Naive thymus-derived CD4-positive, alpha-beta T cell (primary cell): ENCODE measurements at regions not wholly inside any gene's neighbourhood (a gene's known extent, or its start where the extent isn't known, plus 50 kb on each side); places are given as distances from the start of the nearest gene placed in this dataset.

Source experiments
- ATAC-seq: fragments of 150-1000 bp; cut with Tn5 transposase; 2 replicates; pipeline ENCODE4 v1.10.0; 2021; ENCODE audit warnings: mild to moderate bottlenecking, moderate library complexity
- CTCF ChIA-PET: fragments of 350-600 bp; sonication (Branson Sonifier 250); formaldehyde crosslinking; loops from one replicate; lab custom pipeline; 2021; ENCODE audit warnings: antibody characterized with exemption; lab: Charles Lee
- POLR2A ChIA-PET: fragments of 350-600 bp; sonication (Branson Sonifier 250); formaldehyde crosslinking; loops from one replicate; lab custom pipeline; 2021; ENCODE audit warnings: antibody characterized with exemption, inconsistent platforms; lab: Charles Lee
- DNase-seq, 9 donors: peaks; one replicate each; pipeline versions ENCODE4 v3.0.0 to v3.0.0-alpha.2; 2020 to 2022; ENCODE audit warnings: mixed read lengths in 1 of 9
- H3K27ac ChIP-seq: one replicate; pipeline ENCODE4 v1.7.0; 2013; ENCODE audit warnings: mild to moderate bottlenecking, low read depth, low read length, moderate library complexity
- H3K27me3 ChIP-seq, 2 donors: one replicate each; pipeline ENCODE4 v1.7.0; 2013; ENCODE audit warnings: low read length in 2 of 2, mild to moderate bottlenecking in 2 of 2, moderate library complexity in 2 of 2; ENCODE audit not compliant: control insufficient read depth in 2 of 2, insufficient read depth in 2 of 2
- H3K36me3 ChIP-seq, 3 experiments: 1 replicate in 2 of 3; 2 replicates in 1 of 3; pipeline ENCODE4 v1.7.0; 2013; ENCODE audit warnings: low read length in 3 of 3, mild to moderate bottlenecking in 3 of 3, moderate library complexity in 1 of 3; ENCODE audit not compliant: insufficient read depth in 3 of 3, control insufficient read depth in 2 of 3
- H3K4me1 ChIP-seq, 2 donors: one replicate each; pipeline ENCODE4 v1.7.0; 2013; ENCODE audit warnings: low read length in 2 of 2, mild to moderate bottlenecking in 2 of 2, moderate library complexity in 1 of 2; ENCODE audit not compliant: control insufficient read depth in 2 of 2, insufficient read depth in 2 of 2
- H3K4me3 ChIP-seq: 2 replicates; pipeline ENCODE4 v1.7.0; 2013; ENCODE audit warnings: mild to moderate bottlenecking, low read length
- H3K9me3 ChIP-seq, 3 experiments: 1 replicate in 2 of 3; 2 replicates in 1 of 3; pipeline ENCODE4 v1.7.0; 2013; ENCODE audit warnings: low read length in 3 of 3; ENCODE audit not compliant: control insufficient read depth in 2 of 3
- H3K27ac Mint-ChIP-seq, 9 donors: one replicate each; pipeline ENCODE4 v1.8.0; 2020 to 2022; ENCODE audit warnings: mixed read lengths in 9 of 9, mild to moderate bottlenecking in 8 of 9, moderate library complexity in 5 of 9, inconsistent platforms in 2 of 9
- H3K27me3 Mint-ChIP-seq, 5 donors: one replicate each; pipeline ENCODE4 v1.8.0; 2021 to 2022; ENCODE audit warnings: mixed read lengths in 5 of 5, mild to moderate bottlenecking in 1 of 5
- H3K36me3 Mint-ChIP-seq, 5 donors: one replicate each; pipeline ENCODE4 v1.8.0; 2020 to 2022; ENCODE audit warnings: mixed read lengths in 5 of 5, mild to moderate bottlenecking in 3 of 5, inconsistent platforms in 1 of 5
- H3K4me1 Mint-ChIP-seq, 7 donors: one replicate each; pipeline ENCODE4 v1.8.0; 2020 to 2022; ENCODE audit warnings: mixed read lengths in 7 of 7, mild to moderate bottlenecking in 3 of 7, inconsistent platforms in 1 of 7
- H3K4me3 Mint-ChIP-seq, 10 donors: one replicate each; pipeline ENCODE4 v1.8.0; 2020 to 2022; ENCODE audit warnings: mild to moderate bottlenecking in 10 of 10, mixed read lengths in 10 of 10, moderate library complexity in 6 of 10, inconsistent platforms in 2 of 10
- H3K9me3 Mint-ChIP-seq, 11 donors: one replicate each; pipeline ENCODE4 v1.8.0; 2020 to 2022; ENCODE audit warnings: mixed read lengths in 11 of 11, mild to moderate bottlenecking in 4 of 11, inconsistent platforms in 1 of 11, moderate library complexity in 1 of 11
- intact Hi-C, 2 donors: fragments of 100-400 bp; cut with micrococcal nuclease; formaldehyde crosslinking; loops; one replicate each; pipeline ENCODE4 v1.15.1; 2023

- ATAC-seq = no peak
- Histone ChIP-seq H3K36me3 (no peaks in the 10 kb centered on the region), H3K4me1 (no peaks in the 10 kb centered on the region), H3K27me3 (no peaks in the 10 kb centered on the region), H3K9me3 (peaks cover 0 to 23% (median 6%) of the 10 kb centered on the region in 3 experiments), H3K4me3 (no peak overlapping the region), H3K27ac (no peak overlapping the region)
- H3K4me1 Mint-ChIP-seq = peaks cover 0 to 2% (median 0%) of the 10 kb centered on the region in 7 donors
- CTCF ChIA-PET = no interaction called here
- peaks cover 0 to 14% (median 6%) of the 10 kb centered on the region in 5 donors for H3K36me3 Mint-ChIP-seq
- H3K27ac Mint-ChIP-seq = no peak overlapping the region
- no peaks in the 10 kb centered on the region for H3K27me3 Mint-ChIP-seq
- H3K4me3 Mint-ChIP-seq = no peak overlapping the region
- POLR2A ChIA-PET = no interaction called here
- no peak for DNase-seq
- H3K9me3 Mint-ChIP-seq = peaks cover 0 to 34% (median 14%) of the 10 kb centered on the region in 11 donors
- intact Hi-C loops = no loop called here
Measured at GRCh38 chr20:24895898-24896658, 53.0 kb upstream of the CST7 start.

GRCh38 chr20:24896984-24897383 lies 52.1 kb upstream of the CST7 start:
- ChIA-PET CTCF (no interaction called here), POLR2A (no interaction called here)
- intact Hi-C loops = no loop called here
- ATAC-seq = no peak
- no peaks in the 10 kb centered on the region for H3K36me3 ChIP-seq
- DNase-seq = no peak
- H3K27ac Mint-ChIP-seq = no peak overlapping the region
- H3K9me3 Mint-ChIP-seq = peaks cover 0 to 34% (median 14%) of the 10 kb centered on the region in 11 donors
- H3K4me1 Mint-ChIP-seq = peaks cover 0 to 2% (median 0%) of the 10 kb centered on the region in 7 donors
- no peak overlapping the region for H3K4me3 Mint-ChIP-seq
- no peaks in the 10 kb centered on the region for H3K4me1 ChIP-seq
- no peak overlapping the region for H3K27ac ChIP-seq
- H3K27me3 ChIP-seq = no peaks in the 10 kb centered on the region
- no peak overlapping the region for H3K4me3 ChIP-seq
- peaks cover 0 to 14% (median 6%) of the 10 kb centered on the region in 5 donors for H3K36me3 Mint-ChIP-seq
- peaks cover 0 to 23% (median 6%) of the 10 kb centered on the region in 3 experiments for H3K9me3 ChIP-seq
- no peaks in the 10 kb centered on the region for H3K27me3 Mint-ChIP-seq

- Histone ChIP-seq H3K4me1 (no peaks in the 10 kb centered on the region), H3K36me3 (no peaks in the 10 kb centered on the region), H3K27me3 (no peaks in the 10 kb centered on the region), H3K9me3 (peaks cover 0 to 23% (median 6%) of the 10 kb centered on the region in 3 experiments), H3K27ac (no peak overlapping the region), H3K4me3 (no peak overlapping the region)
- CTCF ChIA-PET = interaction anchor here (0.6 kb wide), 1 partner anchor 94 kb away, joined by 3 read pairs; no protein-coding TSS in a partner anchor
- POLR2A ChIA-PET = no interaction called here
- Mint-ChIP-seq H3K4me1 (peaks cover 0 to 2% (median 0%) of the 10 kb centered on the region in 7 donors), H3K9me3 (peaks cover 0 to 34% (median 14%) of the 10 kb centered on the region in 11 donors), H3K36me3 (peaks cover 0 to 14% (median 6%) of the 10 kb centered on the region in 5 donors), H3K27me3 (no peaks in the 10 kb centered on the region), H3K27ac (no peak overlapping the region), H3K4me3 (no peak overlapping the region)
- no peak for DNase-seq
- ATAC-seq = no peak
- intact Hi-C loops = no loop called here
Measured at GRCh38 chr20:24897974-24898373, 51.1 kb upstream of the CST7 start.

GRCh38 chr20:24899153-24899552 lies 49.9 kb upstream of the CST7 start:
- Mint-ChIP-seq H3K27ac (no peak overlapping the region), H3K9me3 (peaks cover 0 to 34% (median 14%) of the 10 kb centered on the region in 11 donors), H3K27me3 (no peaks in the 10 kb centered on the region), H3K4me3 (no peak overlapping the region), H3K36me3 (peaks cover 0 to 14% (median 6%) of the 10 kb centered on the region in 5 donors), H3K4me1 (peaks cover 0 to 2% (median 0%) of the 10 kb centered on the region in 7 donors)
- CTCF ChIA-PET = no interaction called here
- ATAC-seq (no peak), DNase-seq (no peak)
- H3K9me3 ChIP-seq = peaks cover 0 to 23% (median 6%) of the 10 kb centered on the region in 3 experiments
- H3K4me3 ChIP-seq = no peak overlapping the region
- H3K36me3 ChIP-seq = no peaks in the 10 kb centered on the region
- H3K27me3 ChIP-seq = no peaks in the 10 kb centered on the region
- POLR2A ChIA-PET = no interaction called here
- intact Hi-C loops = no loop called here
- no peak overlapping the region for H3K27ac ChIP-seq
- no peaks in the 10 kb centered on the region for H3K4me1 ChIP-seq
